HG02973 (cell line): ENCODE measurements at regions not wholly inside any gene's neighbourhood (a gene's known extent, or its start where the extent isn't known, plus 50 kb on each side); places are given as distances from the start of the nearest gene placed in this dataset.

Experiments used
- ATAC-seq: cut with Tn5 transposase; IDR thresholded peaks from one replicate; pipeline ENCODE4 v1.9.1; 2021; ENCODE audit warnings: moderate library complexity; ENCODE audit not compliant: unreplicated experiment

GRCh38 chr9:101792475-101792874 is 54.0 kb upstream of the GRIN3A start:
- ATAC-seq = no peak

- no peak for ATAC-seq
These were observed 53.5 kb upstream of the GRIN3A start for GRCh38 chr9:101791938-101792337.

- ATAC-seq = no peak
These were observed 53.1 kb upstream of the GRIN3A start for GRCh38 chr9:101791533-101791932.
